ENCODE measurements at regions not wholly inside any gene's neighbourhood (a gene's known extent, or its start where the extent isn't known, plus 50 kb on each side); places are given as distances from the start of the nearest gene placed in this dataset.

DNA sequence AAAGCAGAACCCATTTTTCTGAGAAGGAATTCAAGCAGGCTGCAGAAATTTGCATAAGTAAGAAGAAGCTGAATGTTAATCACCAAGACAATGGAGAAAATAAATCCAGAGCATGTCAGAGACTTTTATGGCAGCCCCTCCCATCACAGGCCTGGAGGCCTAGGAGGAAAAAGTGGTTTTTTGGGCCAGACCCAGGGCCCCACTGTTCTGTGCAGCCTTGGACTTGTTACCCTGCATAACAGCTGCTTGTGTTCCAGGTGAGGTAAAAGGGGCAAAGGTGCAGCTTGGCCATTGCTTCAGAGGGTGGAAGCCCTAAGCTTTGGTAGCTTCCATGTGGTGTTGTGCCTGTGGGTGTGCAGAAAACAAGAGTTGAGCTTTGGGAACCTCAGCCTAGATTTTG is 1516.2 kb upstream of the PCDH10 start:
- BruUV-seq (replicated peaks), result no TSS peak
- H3K9me3 ChIP-seq (replicated peaks; ENCODE audit: control insufficient read depth, insufficient read depth, low read depth, low read length), result no peaks in the 10 kb centered on the region; the same call in 1 of the 2 replicates
- H3K9ac ChIP-seq (ENCODE audit: insufficient read depth in 1 of 2, low read depth in 2 of 2, low read length in 2 of 2), result no peak overlapping the region
- ChIA-PET POLR2A (no interaction called here), CTCF (ENCODE audit: low intra/inter-chr PET ratio) (no interaction called here)
- intact Hi-C loops (cut with micrococcal nuclease) (no loop called here), in situ Hi-C loops (cut with MboI) (no loop called here)
- H4K20me1 ChIP-seq (replicated peaks; ENCODE audit: control insufficient read depth, insufficient read depth, low read length), result no peaks in the 10 kb centered on the region
- DNase-seq (ENCODE audit: extremely low read depth in 1 of 4, low spot score in 3 of 4), result no peak
- no peaks in the 10 kb centered on the region for H3K27me3 ChIP-seq (ENCODE audit: control insufficient read depth in 2 of 2, insufficient read depth in 2 of 2, low read length in 2 of 2)
- FAIRE-seq, result no peak
- H3K4me3 ChIP-seq, result no peak overlapping the region
- TF ChIP-seq NFATC3 (IDR thresholded peaks at IDR 0.05) (no peak), ARNT (IDR thresholded peaks at IDR 0.05) (no peak), KAT2B (IDR thresholded peaks at IDR 0.05; ENCODE audit: low read depth, low read length) (no peak)
- TF ChIP-seq, protein P1, sequence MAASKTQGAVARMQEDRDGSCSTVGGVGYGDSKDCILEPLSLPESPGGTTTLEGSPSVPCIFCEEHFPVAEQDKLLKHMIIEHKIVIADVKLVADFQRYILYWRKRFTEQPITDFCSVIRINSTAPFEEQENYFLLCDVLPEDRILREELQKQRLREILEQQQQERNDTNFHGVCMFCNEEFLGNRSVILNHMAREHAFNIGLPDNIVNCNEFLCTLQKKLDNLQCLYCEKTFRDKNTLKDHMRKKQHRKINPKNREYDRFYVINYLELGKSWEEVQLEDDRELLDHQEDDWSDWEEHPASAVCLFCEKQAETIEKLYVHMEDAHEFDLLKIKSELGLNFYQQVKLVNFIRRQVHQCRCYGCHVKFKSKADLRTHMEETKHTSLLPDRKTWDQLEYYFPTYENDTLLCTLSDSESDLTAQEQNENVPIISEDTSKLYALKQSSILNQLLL (CRISPR knock-in tag; IDR thresholded peaks at IDR 0.05; ENCODE audit: borderline replicate concordance), result no peak
- TF ChIP-seq, protein P2, sequence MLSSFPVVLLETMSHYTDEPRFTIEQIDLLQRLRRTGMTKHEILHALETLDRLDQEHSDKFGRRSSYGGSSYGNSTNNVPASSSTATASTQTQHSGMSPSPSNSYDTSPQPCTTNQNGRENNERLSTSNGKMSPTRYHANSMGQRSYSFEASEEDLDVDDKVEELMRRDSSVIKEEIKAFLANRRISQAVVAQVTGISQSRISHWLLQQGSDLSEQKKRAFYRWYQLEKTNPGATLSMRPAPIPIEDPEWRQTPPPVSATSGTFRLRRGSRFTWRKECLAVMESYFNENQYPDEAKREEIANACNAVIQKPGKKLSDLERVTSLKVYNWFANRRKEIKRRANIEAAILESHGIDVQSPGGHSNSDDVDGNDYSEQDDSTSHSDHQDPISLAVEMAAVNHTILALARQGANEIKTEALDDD (IDR thresholded peaks at IDR 0.05), result no peak
- no peak overlapping the region for H3K27ac ChIP-seq (ENCODE audit: extremely low read depth, low read depth, low read length)
- no peaks in the 10 kb centered on the region for H3K36me3 ChIP-seq (ENCODE audit: control insufficient read depth, insufficient read depth, low read length)
- no peak overlapping the region for H3K4me2 ChIP-seq (ENCODE audit: insufficient read depth, low read length)
- no peaks in the 10 kb centered on the region for H3K79me2 ChIP-seq (ENCODE audit: control insufficient read depth, insufficient read depth, low read length)
- no peaks in the 10 kb centered on the region for H3K4me1 ChIP-seq (replicated peaks in 1 of 2; ENCODE audit: control insufficient read depth in 2 of 2, insufficient read depth in 2 of 2, low read length in 2 of 2)
- ATAC-seq, result no peak
- no peaks in the 10 kb centered on the region for H3K9me1 ChIP-seq (ENCODE audit: control insufficient read depth, insufficient read depth, low read length)
- H2AFZ ChIP-seq (ENCODE audit: low read depth, low read length), result no peak overlapping the region

DNA sequence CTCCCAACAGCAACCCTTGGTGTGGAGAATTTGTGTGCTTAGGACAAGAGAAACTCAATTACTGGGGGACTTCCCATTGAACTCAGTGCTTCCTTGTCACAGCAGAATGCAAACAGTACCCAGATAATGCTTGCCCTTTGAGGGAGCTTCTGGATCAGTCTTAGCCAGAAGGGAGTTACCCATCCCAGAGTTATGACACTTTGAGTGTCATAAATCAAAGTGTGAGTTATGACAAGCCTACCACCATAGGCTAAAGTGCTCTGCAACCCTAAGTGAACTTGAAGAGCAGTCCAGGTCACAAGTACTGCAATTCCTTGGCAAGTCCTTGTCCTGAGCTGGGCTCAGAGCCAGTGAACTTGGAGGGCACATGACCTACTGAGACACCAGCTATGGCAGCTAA is 1513.9 kb upstream of the PCDH10 start:
- FAIRE-seq (no peak), ATAC-seq (no peak), DNase-seq (ENCODE audit: extremely low read depth in 1 of 4, low spot score in 3 of 4) (no peak)
- no TSS peak for BruUV-seq (replicated peaks)
- no peaks in the 10 kb centered on the region; the same call in 1 of the 2 replicates for H3K9me3 ChIP-seq (replicated peaks; ENCODE audit: control insufficient read depth, insufficient read depth, low read depth, low read length)
- H3K4me3 ChIP-seq, result no peak overlapping the region
- no peaks in the 10 kb centered on the region for H4K20me1 ChIP-seq (replicated peaks; ENCODE audit: control insufficient read depth, insufficient read depth, low read length)
- intact Hi-C loops (cut with micrococcal nuclease) (no loop called here), in situ Hi-C loops (cut with MboI) (no loop called here)
- no peak overlapping the region for H3K27ac ChIP-seq (ENCODE audit: extremely low read depth, low read depth, low read length)
- H3K27me3 ChIP-seq (ENCODE audit: control insufficient read depth in 2 of 2, insufficient read depth in 2 of 2, low read length in 2 of 2), result no peaks in the 10 kb centered on the region
- H3K4me2 ChIP-seq (ENCODE audit: insufficient read depth, low read length), result no peak overlapping the region
- no peaks in the 10 kb centered on the region for H3K9me1 ChIP-seq (ENCODE audit: control insufficient read depth, insufficient read depth, low read length)
- ChIA-PET POLR2A (no interaction called here), CTCF (ENCODE audit: low intra/inter-chr PET ratio) (no interaction called here)
- no peaks in the 10 kb centered on the region for H3K79me2 ChIP-seq (ENCODE audit: control insufficient read depth, insufficient read depth, low read length)
- no peaks in the 10 kb centered on the region for H3K36me3 ChIP-seq (ENCODE audit: control insufficient read depth, insufficient read depth, low read length)
- TF ChIP-seq WHSC1 (IDR thresholded peaks at IDR 0.05; ENCODE audit: low read length), result no peak
- no peak for TF ChIP-seq SMAD4 (CRISPR knock-in tag; conservative IDR thresholded peaks at IDR 0.05)
- no peak for TF ChIP-seq NCOA2 (IDR thresholded peaks at IDR 0.05; ENCODE audit: partially characterized antibody in 2 of 2)
- no peak for TF ChIP-seq ETS2 (tag; IDR thresholded peaks at IDR 0.05; ENCODE audit: borderline replicate concordance, poor library complexity, severe bottlenecking)
- no peak for TF ChIP-seq TCF7 (IDR thresholded peaks at IDR 0.05; ENCODE audit: borderline replicate concordance)
- TF ChIP-seq NCOA6 (IDR thresholded peaks at IDR 0.05), result no peak
- no peak for TF ChIP-seq RB1 (IDR thresholded peaks at IDR 0.05; ENCODE audit: low read depth)
- no peak for TF ChIP-seq ZNF586 (CRISPR knock-in tag; conservative IDR thresholded peaks at IDR 0.05)
- no peak for TF ChIP-seq RAD21 (CRISPR knock-in tag; conservative IDR thresholded peaks at IDR 0.05 in 1 of 2, IDR thresholded peaks at IDR 0.05 in 1 of 2)
- no peaks in the 10 kb centered on the region for H3K4me1 ChIP-seq (replicated peaks in 1 of 2; ENCODE audit: control insufficient read depth in 2 of 2, insufficient read depth in 2 of 2, low read length in 2 of 2)
- H2AFZ ChIP-seq (ENCODE audit: low read depth, low read length), result no peak overlapping the region
- H3K9ac ChIP-seq (ENCODE audit: insufficient read depth in 1 of 2, low read depth in 2 of 2, low read length in 2 of 2), result no peak overlapping the region
